Naive B cell (primary cell): ENCODE measurements at regions not wholly inside any gene's neighbourhood (a gene's known extent, or its start where the extent isn't known, plus 50 kb on each side); places are given as distances from the start of the nearest gene placed in this dataset.

Experiments
- ATAC-seq, 2 donors: fragments of 150-1000 bp; cut with Tn5 transposase; 2 replicates each; pipeline ENCODE4 v1.10.0; 2021; ENCODE audit warnings: low read depth in 2 of 2, mild to moderate bottlenecking in 2 of 2, moderate library complexity in 2 of 2
- DNase-seq: peaks from one replicate; pipeline ENCODE4 v3.0.0; 2022
- H3K27ac Mint-ChIP-seq, 6 donors: one replicate each; pipeline ENCODE4 v1.8.0; 2020 to 2022; ENCODE audit warnings: mild to moderate bottlenecking in 6 of 6, mixed read lengths in 6 of 6, moderate library complexity in 5 of 6, inconsistent platforms in 2 of 6
- H3K27me3 Mint-ChIP-seq, 3 donors: one replicate each; pipeline ENCODE4 v1.8.0; 2021 to 2022; ENCODE audit warnings: mixed read lengths in 3 of 3, mild to moderate bottlenecking in 1 of 3
- H3K36me3 Mint-ChIP-seq, 2 donors: one replicate each; pipeline ENCODE4 v1.8.0; 2020 to 2022; ENCODE audit warnings: mixed read lengths in 2 of 2, inconsistent platforms in 1 of 2, mild to moderate bottlenecking in 1 of 2
- H3K4me1 Mint-ChIP-seq, 3 donors: one replicate each; pipeline ENCODE4 v1.8.0; 2020 to 2022; ENCODE audit warnings: mixed read lengths in 3 of 3, inconsistent platforms in 1 of 3, mild to moderate bottlenecking in 1 of 3, moderate library complexity in 1 of 3
- H3K4me3 Mint-ChIP-seq, 8 donors: one replicate each; pipeline ENCODE4 v1.8.0; 2020 to 2022; ENCODE audit warnings: mild to moderate bottlenecking in 8 of 8, mixed read lengths in 8 of 8, moderate library complexity in 8 of 8, inconsistent platforms in 2 of 8
- H3K9me3 Mint-ChIP-seq, 7 donors: one replicate each; pipeline ENCODE4 v1.8.0; 2020 to 2022; ENCODE audit warnings: mixed read lengths in 7 of 7, mild to moderate bottlenecking in 5 of 7, inconsistent platforms in 2 of 7, moderate library complexity in 1 of 7

DNA sequence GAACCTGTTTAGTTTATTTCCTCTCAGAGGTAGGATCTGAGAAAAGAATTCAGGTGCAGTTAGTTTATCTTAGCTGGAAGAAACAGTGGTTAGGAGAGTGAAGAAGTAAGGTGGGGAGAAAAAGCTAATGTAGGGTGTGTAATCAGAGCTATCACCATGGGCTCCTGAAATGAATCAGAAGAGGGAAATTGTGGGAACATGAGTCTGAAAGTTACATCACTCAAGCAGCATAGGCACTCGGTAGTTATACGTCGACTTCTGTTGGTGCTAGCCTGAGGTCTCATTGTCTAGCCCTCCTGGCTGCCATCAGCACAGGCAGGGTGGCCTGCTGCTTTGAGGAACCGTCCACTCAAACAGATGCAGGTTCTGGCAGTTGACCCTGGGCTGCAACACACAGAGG lies 56.7 kb upstream of the NPR3 start:
- Mint-ChIP-seq H3K36me3 (peaks cover 0 to 12% of the 10 kb centered on the region in 2 donors), H3K4me3 (no peak overlapping the region), H3K4me1 (no peaks in the 10 kb centered on the region), H3K27me3 (peaks cover 0 to 11% (median 8%) of the 10 kb centered on the region in 3 donors), H3K27ac (no peak overlapping the region), H3K9me3 (peaks cover 15 to 51% (median 39%) of the 10 kb centered on the region in 7 donors)
- ATAC-seq (no peak), DNase-seq (no peak)
